ENCODE measurements at regions not wholly inside any gene's neighbourhood (a gene's known extent, or its start where the extent isn't known, plus 50 kb on each side); places are given as distances from the start of the nearest gene placed in this dataset.

DNA sequence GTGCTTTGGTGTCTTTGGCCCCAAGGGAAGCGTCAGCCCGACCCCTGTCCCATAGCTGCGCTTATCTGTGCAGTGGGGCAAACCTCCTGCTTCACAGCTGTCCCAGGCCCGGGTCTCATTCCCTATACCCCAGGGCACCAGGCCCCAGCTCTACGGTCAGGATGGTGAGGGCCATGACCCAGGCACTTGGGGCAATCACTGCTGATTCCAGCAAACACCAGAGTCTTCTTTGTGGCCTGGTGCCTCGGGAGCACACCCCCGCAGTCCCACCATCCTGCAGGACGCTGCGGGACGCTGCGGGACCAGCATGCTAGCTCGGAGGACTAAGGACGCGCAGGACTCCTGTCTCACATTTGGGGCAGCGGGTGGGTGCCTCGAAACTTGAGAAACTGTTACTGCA is 116.9 kb upstream of the HDAC4 start:
- no peak overlapping the region for H3K9ac ChIP-seq (replicated peaks; ENCODE audit: extremely low read depth, insufficient read depth, low read length)
- FAIRE-seq (no peak), DNase-seq (ENCODE audit: low read depth, low spot score) (no peak)
- H3K4me2 ChIP-seq (ENCODE audit: insufficient read depth, low read length) = no peak overlapping the region
- H3K27ac ChIP-seq (ENCODE audit: insufficient read depth, low read depth, low read length) = no peak overlapping the region
- BruUV-seq (replicated peaks) = no TSS peak
- no peaks in the 10 kb centered on the region for H3K36me3 ChIP-seq (ENCODE audit: control insufficient read depth in 2 of 2, extremely low read depth in 1 of 2, insufficient read depth in 2 of 2, low read length in 2 of 2)
- H2AFZ ChIP-seq (ENCODE audit: low read depth, low read length) = no peak overlapping the region
- no peaks in the 10 kb centered on the region for H4K20me1 ChIP-seq (replicated peaks; ENCODE audit: control insufficient read depth, extremely low read depth, insufficient read depth, low read length)
- CTCF ChIA-PET = interaction anchor here (0.9 kb wide), 1 partner anchor 10 kb away, joined by 3 read pairs; no protein-coding TSS in a partner anchor
- no peaks in the 10 kb centered on the region for H3K4me1 ChIP-seq (ENCODE audit: control insufficient read depth, extremely low read depth, insufficient read depth, low read length)
- H3K79me2 ChIP-seq (ENCODE audit: control insufficient read depth, insufficient read depth, low read length) = no peaks in the 10 kb centered on the region
- dilution Hi-C loops (cut with MboI; ENCODE audit: extremely low pct_ligation_motif_present, low sequenced_read_pairs) (no loop called here), intact Hi-C loops (cut with micrococcal nuclease) (no loop called here)
- TF ChIP-seq EZH2 (IDR thresholded peaks at IDR 0.05; ENCODE audit: borderline replicate concordance, low read depth, low read length, severe bottlenecking) = no peak
- H3K4me3 ChIP-seq (replicated peaks in 1 of 3; ENCODE audit: insufficient read depth in 1 of 3, low read depth in 1 of 3, low read length in 3 of 3) = no peak overlapping the region
- no peaks in the 10 kb centered on the region for H3K27me3 ChIP-seq (ENCODE audit: control insufficient read depth in 2 of 2, insufficient read depth in 2 of 2, low read length in 2 of 2)
- no peaks in the 10 kb centered on the region for H3K9me1 ChIP-seq (replicated peaks; ENCODE audit: control insufficient read depth, extremely low read depth, insufficient read depth, low read length)
- POLR2A ChIA-PET = no interaction called here
- H3K9me3 ChIP-seq (replicated peaks; ENCODE audit: control insufficient read depth, insufficient read depth, low read length) = no peaks in the 10 kb centered on the region

DNA sequence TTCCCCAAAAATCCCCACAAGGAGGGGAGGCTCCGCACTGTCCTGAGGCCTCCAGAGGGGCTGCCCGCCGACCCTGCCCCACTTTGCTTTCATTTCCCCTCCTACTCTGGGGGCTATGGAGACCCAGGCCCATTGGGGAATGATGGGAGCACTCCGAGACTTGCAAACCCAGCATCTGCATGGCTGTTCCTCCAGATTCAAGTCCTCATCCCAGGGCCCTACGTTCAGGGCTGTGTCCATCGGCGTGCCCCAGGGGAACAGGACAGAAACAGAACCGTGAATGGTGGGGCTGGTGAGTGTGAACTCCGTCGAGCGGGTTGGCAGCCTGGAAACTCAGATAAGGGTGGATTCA is 116.1 kb upstream of the HDAC4 start:
- Histone ChIP-seq H3K27ac (ENCODE audit: insufficient read depth, low read depth, low read length) (no peak overlapping the region), H3K79me2 (ENCODE audit: control insufficient read depth, insufficient read depth, low read length) (no peaks in the 10 kb centered on the region), H3K9ac (replicated peaks; ENCODE audit: extremely low read depth, insufficient read depth, low read length) (no peak overlapping the region), H3K9me1 (replicated peaks; ENCODE audit: control insufficient read depth, extremely low read depth, insufficient read depth, low read length) (no peaks in the 10 kb centered on the region), H3K36me3 (ENCODE audit: control insufficient read depth in 2 of 2, extremely low read depth in 1 of 2, insufficient read depth in 2 of 2, low read length in 2 of 2) (no peaks in the 10 kb centered on the region), H3K4me3 (replicated peaks in 1 of 3; ENCODE audit: insufficient read depth in 1 of 3, low read depth in 1 of 3, low read length in 3 of 3) (no peak overlapping the region), H4K20me1 (replicated peaks; ENCODE audit: control insufficient read depth, extremely low read depth, insufficient read depth, low read length) (no peaks in the 10 kb centered on the region), H3K4me2 (ENCODE audit: insufficient read depth, low read length) (no peak overlapping the region), H2AFZ (ENCODE audit: low read depth, low read length) (no peak overlapping the region), H3K4me1 (ENCODE audit: control insufficient read depth, extremely low read depth, insufficient read depth, low read length) (no peaks in the 10 kb centered on the region), H3K27me3 (ENCODE audit: control insufficient read depth in 2 of 2, insufficient read depth in 2 of 2, low read length in 2 of 2) (no peaks in the 10 kb centered on the region), H3K9me3 (replicated peaks; ENCODE audit: control insufficient read depth, insufficient read depth, low read length) (no peaks in the 10 kb centered on the region)
- no peak for FAIRE-seq
- TF ChIP-seq POLR2A (IDR thresholded peaks at IDR 0.05; ENCODE audit: low read depth, low read length) (no peak), GATA2 (IDR thresholded peaks at IDR 0.05; ENCODE audit: insufficient read depth, insufficient read length, low read depth, low read length) (no peak), JUN (IDR thresholded peaks at IDR 0.05; ENCODE audit: borderline replicate concordance, insufficient read depth, insufficient read length, low read depth) (no peak), MYC (IDR thresholded peaks at IDR 0.05; ENCODE audit: low read depth, low read length) (no peak), EZH2 (IDR thresholded peaks at IDR 0.05; ENCODE audit: borderline replicate concordance, low read depth, low read length, severe bottlenecking) (no peak)
- TF ChIP-seq, protein P1, sequence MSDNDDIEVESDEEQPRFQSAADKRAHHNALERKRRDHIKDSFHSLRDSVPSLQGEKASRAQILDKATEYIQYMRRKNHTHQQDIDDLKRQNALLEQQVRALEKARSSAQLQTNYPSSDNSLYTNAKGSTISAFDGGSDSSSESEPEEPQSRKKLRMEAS (IDR thresholded peaks at IDR 0.05; ENCODE audit: insufficient read depth, insufficient read length) = no peak
- TF ChIP-seq, protein P2, sequence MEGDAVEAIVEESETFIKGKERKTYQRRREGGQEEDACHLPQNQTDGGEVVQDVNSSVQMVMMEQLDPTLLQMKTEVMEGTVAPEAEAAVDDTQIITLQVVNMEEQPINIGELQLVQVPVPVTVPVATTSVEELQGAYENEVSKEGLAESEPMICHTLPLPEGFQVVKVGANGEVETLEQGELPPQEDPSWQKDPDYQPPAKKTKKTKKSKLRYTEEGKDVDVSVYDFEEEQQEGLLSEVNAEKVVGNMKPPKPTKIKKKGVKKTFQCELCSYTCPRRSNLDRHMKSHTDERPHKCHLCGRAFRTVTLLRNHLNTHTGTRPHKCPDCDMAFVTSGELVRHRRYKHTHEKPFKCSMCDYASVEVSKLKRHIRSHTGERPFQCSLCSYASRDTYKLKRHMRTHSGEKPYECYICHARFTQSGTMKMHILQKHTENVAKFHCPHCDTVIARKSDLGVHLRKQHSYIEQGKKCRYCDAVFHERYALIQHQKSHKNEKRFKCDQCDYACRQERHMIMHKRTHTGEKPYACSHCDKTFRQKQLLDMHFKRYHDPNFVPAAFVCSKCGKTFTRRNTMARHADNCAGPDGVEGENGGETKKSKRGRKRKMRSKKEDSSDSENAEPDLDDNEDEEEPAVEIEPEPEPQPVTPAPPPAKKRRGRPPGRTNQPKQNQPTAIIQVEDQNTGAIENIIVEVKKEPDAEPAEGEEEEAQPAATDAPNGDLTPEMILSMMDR (IDR thresholded peaks at IDR 0.05; ENCODE audit: extremely low read depth in 1 of 2, insufficient read depth in 1 of 2, low read depth in 1 of 2, low read length in 2 of 2) = no peak
- no peak for DNase-seq (ENCODE audit: low read depth, low spot score)
- BruUV-seq (replicated peaks) = no TSS peak
- CTCF ChIA-PET = no interaction called here
- intact Hi-C loops (cut with micrococcal nuclease) (no loop called here), dilution Hi-C loops (cut with MboI; ENCODE audit: extremely low pct_ligation_motif_present, low sequenced_read_pairs) (no loop called here)
- POLR2A ChIA-PET = no interaction called here
